Endothelial cell of umbilical vein (primary cell): ENCODE measurements at regions not wholly inside any gene's neighbourhood (a gene's known extent, or its start where the extent isn't known, plus 50 kb on each side); places are given as distances from the start of the nearest gene placed in this dataset.

Experiments used
- BruUV-seq: library from RNA; stranded (reverse); fragments of 400-500 nt; replicated peaks from 2 replicates; lab custom pipeline; 2021; lab: Mats Ljungman, UMichigan
- CTCF ChIA-PET: fragments of 300-600, 350-600 bp; sonication (Branson Sonifier 250); formaldehyde crosslinking; loops from one replicate; lab custom pipeline; 2021; ENCODE audit warnings: antibody characterized with exemption, inconsistent platforms; lab: Charles Lee
- POLR2A ChIA-PET: fragments of 300-600, 350-600 bp; sonication (Branson Sonifier 250); formaldehyde crosslinking; loops from one replicate; lab custom pipeline; 2021; ENCODE audit warnings: antibody characterized with exemption, inconsistent platforms; lab: Charles Lee
- DNase-seq: peaks from one replicate; pipeline ENCODE4 v3.0.0-alpha.2; 2011; ENCODE audit warnings: low read depth, low spot score
- FAIRE-seq: peaks from 2 replicates; lab custom pipeline; 2011; peaks lifted over from hg19 to GRCh38; lab: Jason Lieb, UNC
- H2AFZ ChIP-seq: 2 replicates; pipeline ENCODE4 v1.6.0; 2012; ENCODE audit warnings: low read depth, low read length, control low read depth, inconsistent platforms
- H3K27ac ChIP-seq: 2 replicates; pipeline ENCODE4 v1.5.1; 2011; ENCODE audit warnings: low read depth, mild to moderate bottlenecking, control low read depth, low read length, moderate library complexity; ENCODE audit not compliant: insufficient read depth
- H3K27me3 ChIP-seq, 2 experiments: 2 replicates each; pipeline versions ENCODE4 v1.6.0 to v1.6.1; 2011; ENCODE audit warnings: low read length in 2 of 2, mixed read lengths in 1 of 2; ENCODE audit not compliant: control insufficient read depth in 2 of 2, insufficient read depth in 2 of 2
- H3K36me3 ChIP-seq, 2 experiments: 2 replicates in 1 of 2; 3 replicates in 1 of 2; pipeline ENCODE4 v1.5.1; 2011; ENCODE audit warnings: low read length in 2 of 2, mild to moderate bottlenecking in 1 of 2, moderate library complexity in 1 of 2; ENCODE audit not compliant: control insufficient read depth in 2 of 2, insufficient read depth in 2 of 2; ENCODE audit errors: extremely low read depth in 1 of 2
- H3K4me1 ChIP-seq: 3 replicates; pipeline ENCODE4 v1.5.1; 2011; ENCODE audit warnings: mild to moderate bottlenecking, low read length; ENCODE audit not compliant: control insufficient read depth, insufficient read depth; ENCODE audit errors: extremely low read depth
- H3K4me2 ChIP-seq: 2 replicates; pipeline ENCODE4 v1.6.1; 2011; ENCODE audit warnings: low read length, control low read depth, mixed read lengths; ENCODE audit not compliant: insufficient read depth
- H3K4me3 ChIP-seq, 3 experiments: fragments of 200-600 bp in 1 of 3; sonication (generic), shearing (Covaris generic) in 1 of 3; replicated peaks in 1 of 3; 2 replicates each; pipeline ENCODE4 v1.5.1; 2011 to 2016; ENCODE audit warnings: control low read depth in 3 of 3, low read length in 3 of 3, mild to moderate bottlenecking in 2 of 3, inconsistent platforms in 1 of 3, low read depth in 1 of 3, moderate library complexity in 1 of 3; ENCODE audit not compliant: insufficient read depth in 1 of 3
- H3K79me2 ChIP-seq: 2 replicates; pipeline ENCODE4 v1.6.0; 2012; ENCODE audit warnings: low read length, inconsistent platforms; ENCODE audit not compliant: control insufficient read depth, insufficient read depth
- H3K9ac ChIP-seq: replicated peaks from 2 replicates; pipeline ENCODE3; 2011; ENCODE audit warnings: low read length, control low read depth; ENCODE audit not compliant: insufficient read depth; ENCODE audit errors: extremely low read depth
- H3K9me1 ChIP-seq: replicated peaks from 3 replicates; pipeline ENCODE4 v1.6.0; 2011; ENCODE audit warnings: mild to moderate bottlenecking, low read length; ENCODE audit not compliant: control insufficient read depth, insufficient read depth; ENCODE audit errors: extremely low read depth
- H3K9me3 ChIP-seq: replicated peaks from 2 replicates; pipeline ENCODE4 v1.5.1; 2012; ENCODE audit warnings: low read length, inconsistent platforms; ENCODE audit not compliant: control insufficient read depth, insufficient read depth
- H4K20me1 ChIP-seq: replicated peaks from 2 replicates; pipeline ENCODE3; 2011; ENCODE audit warnings: mild to moderate bottlenecking, low read length; ENCODE audit not compliant: control insufficient read depth, insufficient read depth; ENCODE audit errors: extremely low read depth
- EZH2 ChIP-seq: IDR thresholded peaks from 2 replicates; pipeline ENCODE4 v1.6.1; 2012; ENCODE audit warnings: borderline replicate concordance, low read depth, mild to moderate bottlenecking, moderate library complexity, low read length, inconsistent platforms; ENCODE audit not compliant: severe bottlenecking
- FOS ChIP-seq: IDR thresholded peaks from 2 replicates; pipeline ENCODE4 v1.6.1; 2011; ENCODE audit warnings: mild to moderate bottlenecking, low read length, moderate library complexity, borderline replicate concordance; ENCODE audit not compliant: insufficient read depth
- GATA2 ChIP-seq: IDR thresholded peaks from 2 replicates; pipeline ENCODE4 v1.7.0; 2011; ENCODE audit warnings: low read depth, mild to moderate bottlenecking, moderate library complexity, mixed read lengths, low read length; ENCODE audit not compliant: insufficient read length, insufficient read depth
- JUN ChIP-seq: IDR thresholded peaks from 2 replicates; pipeline ENCODE4 v1.6.1; 2011; ENCODE audit warnings: borderline replicate concordance, low read depth; ENCODE audit not compliant: insufficient read length, insufficient read depth
- MYC ChIP-seq: IDR thresholded peaks from one replicate; pipeline ENCODE4 v1.6.1; 2011; ENCODE audit warnings: mild to moderate bottlenecking, low read depth, low read length
- POLR2A ChIP-seq: IDR thresholded peaks from 2 replicates; pipeline ENCODE4 v1.6.1; 2012; ENCODE audit warnings: low read depth, mild to moderate bottlenecking, control low read depth, low read length
- POLR2AphosphoS5 ChIP-seq: IDR thresholded peaks from 2 replicates; pipeline ENCODE4 v1.6.1; 2012; ENCODE audit warnings: low read depth, mild to moderate bottlenecking, control low read depth, low read length, moderate library complexity; ENCODE audit not compliant: insufficient read depth
- dilution Hi-C: fragments of 300-500 bp; cut with MboI; formaldehyde crosslinking; loops from one replicate; pipeline ENCODE4 v1.15.0; 2019; ENCODE audit warnings: low sequenced_read_pairs; ENCODE audit not compliant: extremely low pct_ligation_motif_present
- intact Hi-C: fragments of 100-400 bp; cut with micrococcal nuclease; formaldehyde crosslinking; loops from one replicate; pipeline ENCODE4 v1.10.0; 2022
- TF ChIP-seq, protein P1 (sequence below): IDR thresholded peaks from 2 replicates; pipeline ENCODE4 v1.6.1; 2011; ENCODE audit not compliant: insufficient read depth, insufficient read length
- TF ChIP-seq, protein P2 (sequence below), 2 donors: IDR thresholded peaks; 1 replicate in 1 of 2; 2 replicates in 1 of 2; pipeline ENCODE4 v1.5.1; 2011; ENCODE audit warnings: low read length in 2 of 2, mild to moderate bottlenecking in 2 of 2, moderate library complexity in 2 of 2, control low read depth in 1 of 2, inconsistent platforms in 1 of 2, low read depth in 1 of 2; ENCODE audit not compliant: insufficient read depth in 1 of 2; ENCODE audit errors: extremely low read depth in 1 of 2

DNA sequence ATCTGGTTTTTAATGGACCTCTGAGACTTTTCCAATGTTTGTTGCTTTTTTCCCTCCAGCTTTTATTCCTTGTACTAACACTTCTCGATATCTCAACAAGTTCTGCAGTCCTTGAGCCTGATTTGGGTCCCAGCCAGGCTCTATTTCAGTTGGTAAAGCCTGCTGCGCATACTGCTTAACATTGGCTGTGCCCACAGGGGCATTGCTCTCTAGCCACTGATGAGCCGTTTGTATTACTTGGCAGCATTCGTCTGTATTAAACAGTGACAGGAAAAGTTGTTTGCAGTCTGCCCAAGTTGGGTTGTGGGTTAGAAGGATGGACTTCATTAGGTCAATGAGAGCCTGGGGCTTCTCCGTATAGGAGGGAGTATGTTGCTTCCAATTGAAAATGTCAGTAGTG lies 59.6 kb upstream of the XAGE1B start:
- no peak for FAIRE-seq
- POLR2A ChIA-PET = no interaction called here

More for the DNA sequence above, 59.6 kb upstream of the XAGE1B start:
- no peak overlapping the region for H3K27ac ChIP-seq
- H3K36me3 ChIP-seq = no peaks in the 10 kb centered on the region
- no peaks in the 10 kb centered on the region for H4K20me1 ChIP-seq
- no peak overlapping the region for H3K9ac ChIP-seq
- CTCF ChIA-PET = interaction anchor here (0.9 kb wide), 1 partner anchor 413 kb away, joined by 3 read pairs; no protein-coding TSS in a partner anchor
- no peak for TF ChIP-seq POLR2AphosphoS5
- TF ChIP-seq, protein P1, sequence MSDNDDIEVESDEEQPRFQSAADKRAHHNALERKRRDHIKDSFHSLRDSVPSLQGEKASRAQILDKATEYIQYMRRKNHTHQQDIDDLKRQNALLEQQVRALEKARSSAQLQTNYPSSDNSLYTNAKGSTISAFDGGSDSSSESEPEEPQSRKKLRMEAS = no peak
- no peak for TF ChIP-seq FOS
- no peak for TF ChIP-seq POLR2A
- no peak for TF ChIP-seq JUN
- TF ChIP-seq, protein P2, sequence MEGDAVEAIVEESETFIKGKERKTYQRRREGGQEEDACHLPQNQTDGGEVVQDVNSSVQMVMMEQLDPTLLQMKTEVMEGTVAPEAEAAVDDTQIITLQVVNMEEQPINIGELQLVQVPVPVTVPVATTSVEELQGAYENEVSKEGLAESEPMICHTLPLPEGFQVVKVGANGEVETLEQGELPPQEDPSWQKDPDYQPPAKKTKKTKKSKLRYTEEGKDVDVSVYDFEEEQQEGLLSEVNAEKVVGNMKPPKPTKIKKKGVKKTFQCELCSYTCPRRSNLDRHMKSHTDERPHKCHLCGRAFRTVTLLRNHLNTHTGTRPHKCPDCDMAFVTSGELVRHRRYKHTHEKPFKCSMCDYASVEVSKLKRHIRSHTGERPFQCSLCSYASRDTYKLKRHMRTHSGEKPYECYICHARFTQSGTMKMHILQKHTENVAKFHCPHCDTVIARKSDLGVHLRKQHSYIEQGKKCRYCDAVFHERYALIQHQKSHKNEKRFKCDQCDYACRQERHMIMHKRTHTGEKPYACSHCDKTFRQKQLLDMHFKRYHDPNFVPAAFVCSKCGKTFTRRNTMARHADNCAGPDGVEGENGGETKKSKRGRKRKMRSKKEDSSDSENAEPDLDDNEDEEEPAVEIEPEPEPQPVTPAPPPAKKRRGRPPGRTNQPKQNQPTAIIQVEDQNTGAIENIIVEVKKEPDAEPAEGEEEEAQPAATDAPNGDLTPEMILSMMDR (IDR thresholded peaks at IDR 0.05; ENCODE audit: extremely low read depth in 1 of 2, insufficient read depth in 1 of 2, low read depth in 1 of 2, low read length in 2 of 2) = no peak
- TF ChIP-seq MYC = no peak
- TF ChIP-seq GATA2 = no peak
- no peak for TF ChIP-seq EZH2
- H2AFZ ChIP-seq = no peak overlapping the region
- no peaks in the 10 kb centered on the region for H3K9me1 ChIP-seq
- DNase-seq = no peak
- dilution Hi-C loops = no loop called here
- no TSS peak for BruUV-seq
- H3K9me3 ChIP-seq = no peaks in the 10 kb centered on the region
- intact Hi-C loops = no loop called here
- no peak overlapping the region for H3K4me2 ChIP-seq
- H3K27me3 ChIP-seq = no peaks in the 10 kb centered on the region
- no peaks in the 10 kb centered on the region for H3K4me1 ChIP-seq
- no peak overlapping the region for H3K4me3 ChIP-seq
- no peaks in the 10 kb centered on the region for H3K79me2 ChIP-seq
